A673 (cell line): ENCODE measurements at regions not wholly inside any gene's neighbourhood (a gene's known extent, or its start where the extent isn't known, plus 50 kb on each side); places are given as distances from the start of the nearest gene placed in this dataset.

ENCODE experiments used
- BruUV-seq: library from RNA; stranded (reverse); fragments of 400-500 nt; replicated peaks from 2 replicates; lab custom pipeline; 2021; lab: Mats Ljungman, UMichigan
- CTCF ChIA-PET: fragments of 300-600 bp; sonication (Branson Sonifier 250); formaldehyde crosslinking; loops from one replicate; lab custom pipeline; 2022; ENCODE audit warnings: antibody characterized with exemption; lab: Charles Lee
- POLR2A ChIA-PET: fragments of 300-600 bp; sonication (Branson Sonifier 250); formaldehyde crosslinking; loops from one replicate; lab custom pipeline; 2022; ENCODE audit warnings: antibody characterized with exemption; ENCODE audit not compliant: low non-redundant PET; lab: Charles Lee
- DNase-seq: peaks from one replicate; pipeline ENCODE4 v3.0.0-alpha.2; 2015; ENCODE audit warnings: low spot score
- H3K27ac ChIP-seq: fragments of 200-600 bp; sonication (generic); 2 replicates; pipeline ENCODE4 v1.5.1; 2016; ENCODE audit warnings: mixed run types, low read depth, mild to moderate bottlenecking, mixed read lengths, antibody characterized with exemption, low read length; ENCODE audit not compliant: poor library complexity, severe bottlenecking
- H3K27me3 ChIP-seq: fragments of 200-600 bp; sonication (generic); replicated peaks from 2 replicates; pipeline ENCODE4 v1.6.1; 2017; ENCODE audit warnings: mixed run types, low read depth, mild to moderate bottlenecking, mixed read lengths, antibody characterized with exemption, low read length; ENCODE audit not compliant: insufficient read depth, poor library complexity
- H3K36me3 ChIP-seq: fragments of 200-600 bp; sonication (generic); 2 replicates; pipeline ENCODE4 v1.6.1; 2016; ENCODE audit warnings: mixed run types, mild to moderate bottlenecking, mixed read lengths, antibody characterized with exemption, low read length; ENCODE audit not compliant: insufficient read depth, poor library complexity, severe bottlenecking
- H3K4me1 ChIP-seq: fragments of 200-600 bp; sonication (generic); 2 replicates; pipeline ENCODE4 v1.6.1; 2017; ENCODE audit warnings: mixed run types, mild to moderate bottlenecking, mixed read lengths, antibody characterized with exemption, low read length; ENCODE audit not compliant: insufficient read depth, poor library complexity, severe bottlenecking
- H3K4me3 ChIP-seq: fragments of 200-600 bp; sonication (generic); 2 replicates; pipeline ENCODE4 v1.5.1; 2016; ENCODE audit warnings: low read depth, mixed run types, mild to moderate bottlenecking, mixed read lengths, low read length; ENCODE audit not compliant: poor library complexity, severe bottlenecking
- H3K9me3 ChIP-seq: fragments of 200-600 bp; sonication (generic); 2 replicates; pipeline ENCODE4 v1.6.1; 2016; ENCODE audit warnings: mixed run types, low read depth, mild to moderate bottlenecking, mixed read lengths, antibody characterized with exemption, low read length; ENCODE audit not compliant: poor library complexity, severe bottlenecking
- EZH2 ChIP-seq: fragments of 200-600 bp; sonication (generic); IDR thresholded peaks from 2 replicates; pipeline ENCODE4 v1.6.1; 2017; ENCODE audit warnings: borderline replicate concordance, low read depth, mild to moderate bottlenecking, mixed read lengths, antibody characterized with exemption, low read length; ENCODE audit not compliant: poor library complexity, severe bottlenecking
- intact Hi-C: fragments of 100-400 bp; cut with micrococcal nuclease; formaldehyde crosslinking; loops from one replicate; pipeline ENCODE4 v1.10.0; 2022; ENCODE audit not compliant: unreplicated experiment
- TF ChIP-seq, protein P1 (sequence below): fragments of 300-800, 200-600 bp; sonication (generic); conservative IDR thresholded peaks from 2 replicates; pipeline ENCODE4 v1.5.1; 2017; ENCODE audit warnings: low read depth, mild to moderate bottlenecking, antibody characterized with exemption, low read length, moderate library complexity, mixed read lengths

DNA sequence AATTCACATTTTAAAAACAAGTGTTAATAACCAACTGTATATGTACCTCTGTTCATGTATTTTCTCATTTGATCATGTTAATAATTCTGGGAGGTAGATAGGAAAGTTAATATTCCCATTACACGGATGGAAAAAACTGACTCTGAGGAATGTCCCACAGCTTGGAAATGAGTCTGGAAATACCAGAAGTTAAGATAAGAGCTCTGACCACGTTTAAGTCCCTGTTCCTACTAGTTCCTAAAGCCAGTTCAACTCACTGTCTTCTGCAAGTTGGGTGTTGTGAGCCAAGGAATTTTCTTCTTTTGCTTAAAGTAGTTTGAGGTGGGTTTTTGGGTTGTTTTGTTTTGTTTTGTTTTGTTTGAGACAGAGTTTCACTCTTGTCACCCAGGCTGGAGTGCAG is 104.5 kb downstream of the TMEM30B start:
- DNase-seq, result no peak
- ChIA-PET CTCF (no interaction called here), POLR2A (no interaction called here)
- no peaks in the 10 kb centered on the region for H3K27me3 ChIP-seq
- TF ChIP-seq EZH2, result no peak
- TF ChIP-seq, protein P1, sequence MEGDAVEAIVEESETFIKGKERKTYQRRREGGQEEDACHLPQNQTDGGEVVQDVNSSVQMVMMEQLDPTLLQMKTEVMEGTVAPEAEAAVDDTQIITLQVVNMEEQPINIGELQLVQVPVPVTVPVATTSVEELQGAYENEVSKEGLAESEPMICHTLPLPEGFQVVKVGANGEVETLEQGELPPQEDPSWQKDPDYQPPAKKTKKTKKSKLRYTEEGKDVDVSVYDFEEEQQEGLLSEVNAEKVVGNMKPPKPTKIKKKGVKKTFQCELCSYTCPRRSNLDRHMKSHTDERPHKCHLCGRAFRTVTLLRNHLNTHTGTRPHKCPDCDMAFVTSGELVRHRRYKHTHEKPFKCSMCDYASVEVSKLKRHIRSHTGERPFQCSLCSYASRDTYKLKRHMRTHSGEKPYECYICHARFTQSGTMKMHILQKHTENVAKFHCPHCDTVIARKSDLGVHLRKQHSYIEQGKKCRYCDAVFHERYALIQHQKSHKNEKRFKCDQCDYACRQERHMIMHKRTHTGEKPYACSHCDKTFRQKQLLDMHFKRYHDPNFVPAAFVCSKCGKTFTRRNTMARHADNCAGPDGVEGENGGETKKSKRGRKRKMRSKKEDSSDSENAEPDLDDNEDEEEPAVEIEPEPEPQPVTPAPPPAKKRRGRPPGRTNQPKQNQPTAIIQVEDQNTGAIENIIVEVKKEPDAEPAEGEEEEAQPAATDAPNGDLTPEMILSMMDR, result no peak
- no peak overlapping the region for H3K27ac ChIP-seq
- intact Hi-C loops, result no loop called here
- H3K9me3 ChIP-seq, result peaks cover 10% of the 10 kb centered on the region
- no TSS peak for BruUV-seq
- no peaks in the 10 kb centered on the region for H3K36me3 ChIP-seq
- H3K4me1 ChIP-seq, result peaks cover 43% of the 10 kb centered on the region
- no peak overlapping the region for H3K4me3 ChIP-seq

DNA sequence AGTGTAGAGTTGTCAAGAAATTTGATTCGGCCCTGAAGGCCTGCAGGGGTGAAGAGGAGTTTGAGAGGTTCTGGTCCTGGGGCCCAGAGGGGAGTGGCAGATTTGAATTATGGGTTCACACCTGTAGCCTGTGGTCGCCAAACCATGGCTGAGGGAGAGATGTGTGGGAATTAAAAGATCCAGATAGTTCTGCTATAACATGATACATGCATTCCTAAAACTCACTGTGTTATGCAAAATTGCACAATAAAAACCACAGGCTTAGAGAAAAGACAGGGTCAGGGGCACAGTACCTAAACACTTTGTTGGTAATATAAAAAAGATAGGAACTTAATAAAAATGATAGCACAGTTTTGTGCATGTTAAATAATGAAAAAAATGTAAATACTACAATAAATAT is 106.2 kb downstream of the TMEM30B start:
- ChIA-PET POLR2A (interaction anchor here (0.5 to 0.7 kb wide), 2 partner anchors 34 to 91 kb away, joined by 3 to 6 read pairs; no protein-coding TSS in a partner anchor), CTCF (interaction anchor here (1.5 kb wide), 1 partner anchor 8 kb away, joined by 7 read pairs; no protein-coding TSS in a partner anchor)
- peak; percentile 39 for DNase-seq
- H3K36me3 ChIP-seq, result no peaks in the 10 kb centered on the region
- H3K27ac ChIP-seq, result peak overlapping the region; percentile 85
- H3K9me3 ChIP-seq, result peaks cover 10% of the 10 kb centered on the region
- no peak for TF ChIP-seq EZH2
- TF ChIP-seq, protein P1, result no peak
- BruUV-seq, result no TSS peak
- intact Hi-C loops, result loop anchor here (1.0 kb wide), 1 partner anchor 8 kb away; no protein-coding TSS in a partner anchor
- H3K4me3 ChIP-seq, result no peak overlapping the region
- no peaks in the 10 kb centered on the region for H3K27me3 ChIP-seq
- H3K4me1 ChIP-seq, result peaks cover 47% of the 10 kb centered on the region

DNA sequence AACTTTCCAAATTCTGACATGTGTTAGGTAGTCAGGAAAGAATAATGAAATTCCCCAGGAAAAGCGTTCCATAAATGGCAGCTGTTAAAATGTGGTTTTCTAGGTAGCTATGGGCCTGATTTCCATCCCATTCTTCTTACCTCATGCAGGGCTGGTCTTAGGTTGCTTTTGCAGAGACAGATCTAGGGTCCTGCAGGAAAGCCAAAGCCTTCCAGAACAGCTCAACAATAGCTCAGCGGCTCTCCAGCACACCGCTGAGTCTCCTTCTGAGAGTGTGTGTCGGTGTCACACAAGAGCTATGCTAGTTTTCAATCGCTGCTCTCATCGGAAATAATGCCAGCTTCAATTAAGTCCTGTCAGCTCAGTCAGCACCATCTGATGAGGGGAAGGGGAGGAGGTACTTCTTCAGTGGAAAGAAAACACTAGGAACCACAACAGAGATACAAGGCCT is 106.7 kb downstream of the TMEM30B start:
- H3K27ac ChIP-seq, result peak overlapping the region; percentile 85
- peaks cover 47% of the 10 kb centered on the region for H3K4me1 ChIP-seq
- no TSS peak for BruUV-seq
- DNase-seq, result peak; percentile 92
- H3K9me3 ChIP-seq, result peaks cover 10% of the 10 kb centered on the region
- no peaks in the 10 kb centered on the region for H3K36me3 ChIP-seq
- ChIA-PET CTCF (interaction anchor here (0.7 to 1.5 kb wide), 3 partner anchors 9 to 87 kb away, joined by 3 to 7 read pairs (median 4); no protein-coding TSS in a partner anchor), POLR2A (interaction anchor here (0.5 to 0.7 kb wide), 3 partner anchors 33 to 111 kb away, joined by 3 to 6 read pairs (median 3); no protein-coding TSS in a partner anchor)
- TF ChIP-seq, protein P1, result no peak
- TF ChIP-seq EZH2, result no peak
- H3K4me3 ChIP-seq, result no peak overlapping the region
- intact Hi-C loops, result loop anchor here (1.0 kb wide), 1 partner anchor 9 kb away; no protein-coding TSS in a partner anchor
- no peaks in the 10 kb centered on the region for H3K27me3 ChIP-seq
